ENCODE measurements at regions not wholly inside any gene's neighbourhood (a gene's known extent, or its start where the extent isn't known, plus 50 kb on each side); places are given as distances from the start of the nearest gene placed in this dataset.

- POLR2A ChIA-PET: no interaction called here
- Histone ChIP-seq H3K27me3 (replicated peaks in 1 of 2; ENCODE audit: control insufficient read depth in 2 of 2, insufficient read depth in 2 of 2, low read length in 1 of 2) (no peaks in the 10 kb centered on the region), H3K9ac (ENCODE audit: control insufficient read depth, insufficient read depth, low read length) (no peak overlapping the region), H3K4me3 (no peak overlapping the region), H4K20me1 (ENCODE audit: control insufficient read depth, insufficient read depth) (no peaks in the 10 kb centered on the region), H3K27ac (ENCODE audit: control insufficient read depth, insufficient read depth) (no peak overlapping the region), H3K4me1 (ENCODE audit: control insufficient read depth, insufficient read depth, low read length) (no peaks in the 10 kb centered on the region), H3K9me3 (replicated peaks; ENCODE audit: control insufficient read depth, insufficient read depth, low read length) (no peaks in the 10 kb centered on the region), H3K36me3 (ENCODE audit: control insufficient read depth in 2 of 2, insufficient read depth in 2 of 2, low read length in 1 of 2) (no peaks in the 10 kb centered on the region), H2AFZ (ENCODE audit: control insufficient read depth, low read depth, low read length) (no peak overlapping the region), H3K4me2 (ENCODE audit: control insufficient read depth, insufficient read depth) (no peak overlapping the region), H3K79me2 (ENCODE audit: control insufficient read depth, insufficient read depth, low read length) (no peaks in the 10 kb centered on the region)
- no TSS peak for BruUV-seq (replicated peaks)
- 30% methylated on average over 1 of the region's 1 CpG for WGBS (ENCODE audit: insufficient coverage, insufficient replicate concordance, low lambda C conversion rate, missing lambda C conversion rate)
- RAD21 ChIA-PET (ENCODE audit: unreplicated experiment): no interaction called here
- intact Hi-C loops (cut with micrococcal nuclease; ENCODE audit: unreplicated experiment): no loop called here
- CTCF ChIA-PET: no interaction called here
- ATAC-seq (no peak), FAIRE-seq (no peak), DNase-seq (ENCODE audit: low read depth, low spot score) (no peak)
- SMC1A ChIA-PET (ENCODE audit: uncharacterized antibody, unreplicated experiment): no interaction called here
- in situ Hi-C loops (cut with MboI): no loop called here
- TF ChIP-seq ZBED1 (IDR thresholded peaks at IDR 0.05; ENCODE audit: borderline replicate concordance): no peak
- no peak for TF ChIP-seq SKIL (IDR thresholded peaks at IDR 0.05; ENCODE audit: low read depth, poor library complexity, severe bottlenecking)
- no peak for TF ChIP-seq IRF3 (IDR thresholded peaks at IDR 0.05)
- TF ChIP-seq NRF1 (conservative IDR thresholded peaks at IDR 0.05; ENCODE audit: low read depth, low read length): no peak
- no peak for TF ChIP-seq POLR2AphosphoS5 (IDR thresholded peaks at IDR 0.05; ENCODE audit: low read length)
- TF ChIP-seq BCL11A (IDR thresholded peaks at IDR 0.05; ENCODE audit: low read depth, low read length): no peak
- no peak for TF ChIP-seq MLLT1 (IDR thresholded peaks at IDR 0.05)
- no peak for TF ChIP-seq BCLAF1 (IDR thresholded peaks at IDR 0.05)
- no peak for TF ChIP-seq PKNOX1 (IDR thresholded peaks at IDR 0.05)
- no peak for TF ChIP-seq SMAD1 (IDR thresholded peaks at IDR 0.05; ENCODE audit: low read depth, partially characterized antibody)
- TF ChIP-seq REST (IDR thresholded peaks at IDR 0.05; ENCODE audit: low read depth, low read length): no peak
Observed at GRCh38 chr2:194044321-194044720, 1612.7 kb upstream of the SLC39A10 start.

All from GM12878 (cell line).